Duodenal mucosa (tissue), 2 donors: ENCODE measurements at regions not wholly inside any gene's neighbourhood (a gene's known extent, or its start where the extent isn't known, plus 50 kb on each side); places are given as distances from the start of the nearest gene placed in this dataset.
"Not testable (repeated sequence)": the region's sequence is repeated elsewhere in the genome, so short reads cannot be mapped to it uniquely, and the experiment has no call there.

Source experiments
- H3K27ac ChIP-seq: one replicate; pipeline ENCODE4 v1.7.0; 2013; ENCODE audit warnings: low read depth, low read length
- H3K27me3 ChIP-seq, 2 donors: one replicate each; pipeline ENCODE4 v1.7.0; 2013; ENCODE audit warnings: low read length in 2 of 2, control low read depth in 1 of 2; ENCODE audit not compliant: insufficient read depth in 2 of 2, control insufficient read depth in 1 of 2
- H3K36me3 ChIP-seq, 2 donors: one replicate each; pipeline ENCODE4 v1.7.0; 2013; ENCODE audit warnings: low read length in 2 of 2, control low read depth in 1 of 2; ENCODE audit not compliant: insufficient read depth in 2 of 2, control insufficient read depth in 1 of 2
- H3K4me1 ChIP-seq, 2 donors: one replicate each; pipeline ENCODE4 v1.7.0; 2013; ENCODE audit warnings: low read length in 2 of 2, control low read depth in 1 of 2; ENCODE audit not compliant: insufficient read depth in 2 of 2, control insufficient read depth in 1 of 2
- H3K4me3 ChIP-seq, 2 donors: one replicate each; pipeline ENCODE4 v1.7.0; 2013; ENCODE audit warnings: low read length in 2 of 2, low read depth in 1 of 2
- H3K9ac ChIP-seq, 2 donors: one replicate each; pipeline ENCODE4 v1.7.0; 2013; ENCODE audit warnings: low read length in 2 of 2, low read depth in 1 of 2
- H3K9me3 ChIP-seq, 2 donors: one replicate each; pipeline ENCODE4 v1.7.0; 2013; ENCODE audit warnings: low read length in 2 of 2, control low read depth in 1 of 2; ENCODE audit not compliant: control insufficient read depth in 1 of 2

- Histone ChIP-seq H3K27ac (no peak overlapping the region), H3K9me3 (no peaks in the 10 kb centered on the region), H3K9ac (no peak overlapping the region), H3K4me3 (no peak overlapping the region), H3K4me1 (no peaks in the 10 kb centered on the region), H3K27me3 (no peaks in the 10 kb centered on the region), H3K36me3 (no peaks in the 10 kb centered on the region)
Measured at GRCh38 chr1:221283532-221283931, 404.3 kb downstream of the HLX start.

GRCh38 chr1:221284028-221284427 is 404.8 kb downstream of the HLX start:
- H3K9me3 ChIP-seq: no peaks in the 10 kb centered on the region

DNA sequence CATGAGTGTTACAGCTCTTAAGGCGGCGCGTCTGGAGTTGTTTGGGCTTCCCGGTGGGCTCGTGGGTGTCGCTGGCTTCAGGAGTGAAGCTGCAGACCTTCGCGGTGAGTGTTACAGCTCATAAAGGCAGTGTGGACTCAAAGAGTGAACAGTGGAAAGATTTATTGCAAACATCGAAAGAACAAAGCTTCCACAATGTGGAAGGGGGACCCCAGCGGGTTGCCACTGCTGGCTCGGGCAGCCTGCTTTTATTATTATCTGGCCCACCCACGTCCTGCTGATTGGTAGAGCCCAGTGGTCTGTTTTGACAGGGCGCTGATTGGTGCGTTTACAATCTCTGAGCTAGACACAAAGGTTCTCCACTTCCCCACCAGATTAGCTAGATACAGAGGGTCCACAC is 405.7 kb downstream of the HLX start:
- H3K9me3 ChIP-seq, H3K4me3 ChIP-seq, H3K36me3 ChIP-seq, H3K27ac ChIP-seq, H3K27me3 ChIP-seq, H3K9ac ChIP-seq, H3K4me1 ChIP-seq: not testable (repeated sequence)

More at GRCh38 chr1:221284028-221284427, 404.8 kb downstream of the HLX start:
- H3K27me3 ChIP-seq: no peaks in the 10 kb centered on the region
- no peak overlapping the region for H3K4me3 ChIP-seq
- no peaks in the 10 kb centered on the region for H3K36me3 ChIP-seq
- no peak overlapping the region for H3K9ac ChIP-seq
- no peak overlapping the region for H3K27ac ChIP-seq
- no peaks in the 10 kb centered on the region for H3K4me1 ChIP-seq

DNA sequence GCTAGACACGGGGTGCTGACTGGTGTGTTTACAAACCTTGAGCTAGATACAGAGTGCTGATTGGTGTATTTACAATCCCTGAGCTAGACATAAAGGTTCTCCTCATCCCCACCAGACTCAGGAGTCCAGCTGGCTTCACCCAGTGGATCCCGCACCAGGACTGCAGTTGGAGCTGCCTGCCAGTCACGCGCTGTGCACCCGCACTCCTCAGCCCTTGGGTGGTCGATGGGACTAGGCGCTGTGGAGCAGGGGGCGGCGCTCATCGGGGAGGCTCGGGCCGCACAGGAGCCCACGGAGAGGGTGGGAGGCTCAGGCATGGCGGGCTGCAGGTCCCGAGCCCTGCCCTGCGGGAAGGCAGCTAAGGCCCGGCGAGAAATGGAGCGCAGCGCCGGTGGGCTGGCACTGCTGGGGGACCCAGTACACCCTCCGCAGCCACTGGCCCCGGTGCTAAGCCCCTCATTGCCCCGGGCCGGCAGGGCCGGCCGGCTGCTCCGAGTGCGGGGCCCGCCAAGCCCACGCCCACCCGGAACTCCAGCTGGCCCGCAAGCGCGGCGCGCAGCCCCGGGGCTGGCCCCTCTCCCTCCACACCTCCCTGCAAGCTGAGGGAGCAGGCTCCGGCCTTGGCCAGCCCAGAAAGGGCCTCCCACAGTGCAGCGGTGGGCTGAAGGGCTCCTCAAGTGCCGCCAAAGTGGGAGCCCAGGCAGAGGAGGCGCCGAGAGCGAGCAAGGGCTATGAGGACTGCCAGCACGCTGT is 406.4 kb downstream of the HLX start:
- H3K9ac ChIP-seq, H3K27me3 ChIP-seq, H3K4me3 ChIP-seq, H3K36me3 ChIP-seq, H3K27ac ChIP-seq, H3K4me1 ChIP-seq, H3K9me3 ChIP-seq: not testable (repeated sequence)

GRCh38 chr1:221286399-221286798 is 407.2 kb downstream of the HLX start:
- Histone ChIP-seq H3K4me3 (no peak overlapping the region), H3K27me3 (no peaks in the 10 kb centered on the region), H3K9me3 (no peaks in the 10 kb centered on the region), H3K9ac (no peak overlapping the region), H3K27ac (no peak overlapping the region), H3K36me3 (no peaks in the 10 kb centered on the region), H3K4me1 (no peaks in the 10 kb centered on the region)

GRCh38 chr1:221289103-221289502 is 409.9 kb downstream of the HLX start:
- Histone ChIP-seq H3K27me3 (no peaks in the 10 kb centered on the region), H3K36me3 (no peaks in the 10 kb centered on the region), H3K4me3 (no peak overlapping the region), H3K9me3 (no peaks in the 10 kb centered on the region), H3K9ac (no peak overlapping the region), H3K27ac (no peak overlapping the region), H3K4me1 (no peaks in the 10 kb centered on the region)

DNA sequence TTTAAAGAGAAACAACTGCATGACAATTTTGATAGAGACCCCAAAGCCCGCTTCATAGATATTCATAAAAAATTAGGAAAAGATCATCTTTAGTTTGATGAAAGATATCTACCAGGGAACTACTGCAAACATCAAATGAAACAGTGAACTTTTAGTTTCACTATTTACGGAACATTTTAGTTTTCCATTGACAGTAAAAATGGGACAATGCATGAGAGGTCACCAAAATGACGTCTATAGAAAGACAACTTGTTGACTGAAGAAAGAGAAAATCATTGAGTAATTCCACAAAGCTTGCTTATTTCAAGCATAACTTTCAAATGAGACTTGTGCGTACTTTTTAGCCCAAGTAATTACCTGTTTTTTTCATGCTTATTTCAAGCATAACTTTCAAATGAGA is 411.4 kb downstream of the HLX start:
- Histone ChIP-seq H3K4me1 (no peaks in the 10 kb centered on the region), H3K36me3 (no peaks in the 10 kb centered on the region), H3K27ac (no peak overlapping the region), H3K9ac (no peak overlapping the region), H3K4me3 (no peak overlapping the region), H3K9me3 (no peaks in the 10 kb centered on the region), H3K27me3 (no peaks in the 10 kb centered on the region)

GRCh38 chr1:221291113-221291512 is 411.9 kb downstream of the HLX start:
- no peak overlapping the region for H3K9ac ChIP-seq
- H3K27ac ChIP-seq: no peak overlapping the region
- no peaks in the 10 kb centered on the region for H3K4me1 ChIP-seq
- no peaks in the 10 kb centered on the region for H3K9me3 ChIP-seq
- no peaks in the 10 kb centered on the region for H3K36me3 ChIP-seq
- no peak overlapping the region for H3K4me3 ChIP-seq
- no peaks in the 10 kb centered on the region for H3K27me3 ChIP-seq

DNA sequence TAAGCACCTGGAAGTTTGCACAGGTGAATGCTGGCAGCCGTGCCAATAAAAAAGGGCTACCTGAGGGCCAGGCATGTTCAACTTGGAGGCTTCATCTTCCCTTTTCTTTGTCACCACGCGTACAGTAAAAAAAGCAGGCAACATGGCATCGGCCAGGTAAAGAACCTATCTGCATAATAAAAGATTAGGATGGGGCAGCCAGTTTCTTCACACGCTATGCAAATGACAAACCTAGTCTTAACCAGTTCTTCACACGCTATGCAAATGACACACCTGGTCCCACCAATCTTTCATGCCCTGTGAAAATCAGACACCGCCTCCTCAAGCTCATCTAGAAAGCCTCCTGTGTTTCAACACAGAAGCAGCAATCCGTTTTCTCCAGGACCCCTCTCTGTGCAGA is 413.4 kb downstream of the HLX start:
- no peaks in the 10 kb centered on the region for H3K4me1 ChIP-seq
- no peaks in the 10 kb centered on the region for H3K9me3 ChIP-seq
- H3K27me3 ChIP-seq: no peaks in the 10 kb centered on the region

DNA sequence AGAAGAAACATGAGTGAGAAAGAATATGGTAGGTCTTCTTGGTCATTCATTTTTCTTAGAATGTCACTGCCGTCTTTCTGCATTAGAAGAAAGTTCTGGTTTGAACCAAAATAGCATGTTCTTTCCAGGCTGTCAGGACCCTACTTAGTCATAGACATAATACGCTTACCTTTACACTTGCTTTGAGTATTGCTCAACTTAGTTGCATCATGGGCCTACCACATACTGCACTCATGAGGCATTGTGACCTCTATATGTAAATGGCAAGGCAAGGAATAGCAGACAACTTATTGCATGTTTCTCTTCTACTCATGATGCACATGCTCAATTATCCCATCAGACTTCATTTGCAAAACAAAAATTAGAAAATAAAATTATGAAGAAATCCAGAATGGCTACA is 415.0 kb downstream of the HLX start:
- Histone ChIP-seq H3K4me1 (no peaks in the 10 kb centered on the region), H3K9ac (no peak overlapping the region), H3K27ac (no peak overlapping the region), H3K9me3 (no peaks in the 10 kb centered on the region), H3K4me3 (no peak overlapping the region), H3K27me3 (no peaks in the 10 kb centered on the region), H3K36me3 (no peaks in the 10 kb centered on the region)

More for the DNA sequence above, 413.4 kb downstream of the HLX start:
- H3K4me3 ChIP-seq: no peak overlapping the region
- no peak overlapping the region for H3K27ac ChIP-seq
- H3K36me3 ChIP-seq: no peaks in the 10 kb centered on the region
- H3K9ac ChIP-seq: no peak overlapping the region

- Histone ChIP-seq H3K9ac (no peak overlapping the region), H3K9me3 (no peaks in the 10 kb centered on the region), H3K4me3 (no peak overlapping the region), H3K27me3 (no peaks in the 10 kb centered on the region), H3K4me1 (no peaks in the 10 kb centered on the region), H3K27ac (no peak overlapping the region), H3K36me3 (no peaks in the 10 kb centered on the region)
Measured at GRCh38 chr1:221302357-221302756, 423.1 kb downstream of the HLX start.
